PC-9 (cell line): ENCODE measurements at regions not wholly inside any gene's neighbourhood (a gene's known extent, or its start where the extent isn't known, plus 50 kb on each side); places are given as distances from the start of the nearest gene placed in this dataset.
"Not testable (repeated sequence)": the region's sequence is repeated elsewhere in the genome, so short reads cannot be mapped to it uniquely, and the experiment has no call there.

ENCODE experiments used
- BruUV-seq: library from RNA; stranded (reverse); fragments of 400-500 nt; replicated peaks from 2 replicates; lab custom pipeline; 2021; lab: Mats Ljungman, UMichigan
- CTCF ChIA-PET: fragments of 300-600 bp; sonication (Branson Sonifier 250); formaldehyde crosslinking; loops from one replicate; lab custom pipeline; 2022; ENCODE audit warnings: antibody characterized with exemption; lab: Charles Lee
- POLR2A ChIA-PET: fragments of 300-600 bp; sonication (Branson Sonifier 250); formaldehyde crosslinking; loops from one replicate; lab custom pipeline; 2022; ENCODE audit warnings: antibody characterized with exemption; ENCODE audit not compliant: unreplicated experiment; lab: Charles Lee
- DNase-seq, 2 experiments: peaks; one replicate each; pipeline versions ENCODE4 v3.0.0 to v3.0.0-alpha.2; 2015 to 2022; ENCODE audit warnings: mixed read lengths in 1 of 2
- H2AFZ ChIP-seq: fragments of 200-600 bp; sonication (generic); 2 replicates; pipeline ENCODE4 v1.8.1; 2017; ENCODE audit warnings: antibody characterized with exemption
- H3F3A ChIP-seq: fragments of 200-600 bp; sonication (generic); 2 replicates; pipeline ENCODE4 v1.8.1; 2017; ENCODE audit warnings: antibody characterized with exemption, mild to moderate bottlenecking, low read depth; ENCODE audit not compliant: insufficient read depth
- H3K27ac ChIP-seq: fragments of 200-600 bp; sonication (generic); 2 replicates; pipeline ENCODE4 v1.6.1; 2016; ENCODE audit warnings: mixed run types
- H3K27me3 ChIP-seq: fragments of 200-600 bp; sonication (generic); 2 replicates; pipeline ENCODE4 v1.6.1; 2016; ENCODE audit warnings: low read depth, mixed run types; ENCODE audit not compliant: insufficient read depth
- H3K36me3 ChIP-seq: fragments of 200-600 bp; sonication (generic); 2 replicates; pipeline ENCODE4 v1.6.1; 2016; ENCODE audit warnings: low read depth, mixed run types
- H3K4me1 ChIP-seq: fragments of 200-600 bp; sonication (generic); replicated peaks from 2 replicates; pipeline ENCODE4 v1.6.1; 2016; ENCODE audit warnings: mixed run types; ENCODE audit not compliant: insufficient read depth
- H3K4me2 ChIP-seq: fragments of 200-600 bp; sonication (generic); 2 replicates; pipeline ENCODE4 v1.6.1; 2017; ENCODE audit warnings: mixed run types
- H3K4me3 ChIP-seq: fragments of 200-600 bp; sonication (generic); 2 replicates; pipeline ENCODE4 v1.6.1; 2016; ENCODE audit warnings: mixed run types
- H3K79me2 ChIP-seq: fragments of 200-600 bp; sonication (generic); 2 replicates; pipeline ENCODE4 v1.6.1; 2017; ENCODE audit warnings: low read depth, mixed run types
- H3K9me2 ChIP-seq: fragments of 200-600 bp; sonication (generic); 2 replicates; pipeline ENCODE4 v1.8.1; 2017; ENCODE audit warnings: mild to moderate bottlenecking; ENCODE audit not compliant: insufficient read depth
- H3K9me3 ChIP-seq: fragments of 200-600 bp; sonication (generic); 2 replicates; pipeline ENCODE4 v1.8.1; 2016; ENCODE audit warnings: low read depth; ENCODE audit not compliant: insufficient read depth
- H4K20me1 ChIP-seq: fragments of 200-600 bp; sonication (generic); 2 replicates; pipeline ENCODE4 v1.8.1; 2017; ENCODE audit not compliant: insufficient read depth
- EZH2 ChIP-seq: fragments of 200-600 bp; sonication (generic); IDR thresholded peaks from 2 replicates; pipeline ENCODE4 v1.8.0; 2017; ENCODE audit warnings: antibody characterized with exemption, low read depth
- intact Hi-C: fragments of 100-400 bp; cut with micrococcal nuclease; formaldehyde crosslinking; loops from one replicate; pipeline ENCODE4 v1.10.0; 2022; ENCODE audit not compliant: unreplicated experiment
- TF ChIP-seq, protein P1 (sequence below): fragments of 200-600 bp; sonication (generic); conservative IDR thresholded peaks from 2 replicates; pipeline ENCODE4 v1.6.1; 2017; ENCODE audit warnings: mixed run types, antibody characterized with exemption, mild to moderate bottlenecking, moderate library complexity

DNA sequence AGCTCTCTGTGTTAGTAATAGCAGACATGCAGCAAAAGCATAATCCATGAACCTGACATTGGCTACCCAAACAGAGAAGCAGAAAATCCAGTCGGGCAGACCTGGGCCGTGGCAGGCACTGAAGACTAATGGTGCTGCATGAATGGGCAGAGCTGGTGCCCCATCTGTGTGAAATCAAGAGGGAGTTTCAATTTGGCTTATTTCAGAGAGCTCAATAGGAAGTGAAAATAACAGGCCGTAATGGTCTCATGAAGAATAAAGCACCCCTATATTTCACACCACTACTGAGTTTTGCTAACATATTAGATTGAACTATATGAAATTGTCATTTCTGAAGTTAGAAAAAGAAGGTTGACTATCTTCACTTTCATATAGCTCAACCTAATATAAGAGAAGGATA is 149.7 kb downstream of the ENC1 start:
- Histone ChIP-seq H3K4me1 (no peaks in the 10 kb centered on the region), H4K20me1 (no peaks in the 10 kb centered on the region), H3K79me2 (no peaks in the 10 kb centered on the region), H2AFZ (no peak overlapping the region), H3F3A (no peaks in the 10 kb centered on the region), H3K9me2 (no peaks in the 10 kb centered on the region), H3K9me3 (no peaks in the 10 kb centered on the region), H3K4me2 (no peak overlapping the region), H3K36me3 (no peaks in the 10 kb centered on the region), H3K27me3 (no peaks in the 10 kb centered on the region), H3K4me3 (no peak overlapping the region), H3K27ac (no peak overlapping the region)
- DNase-seq: peak in 1 of 2 experiments; percentile 3
- ChIA-PET POLR2A (interaction anchor here (0.6 kb wide), 1 partner anchor 23 kb away, joined by 3 read pairs; no protein-coding TSS in a partner anchor), CTCF (no interaction called here)
- intact Hi-C loops: no loop called here
- no peak for TF ChIP-seq EZH2
- TF ChIP-seq, protein P1, sequence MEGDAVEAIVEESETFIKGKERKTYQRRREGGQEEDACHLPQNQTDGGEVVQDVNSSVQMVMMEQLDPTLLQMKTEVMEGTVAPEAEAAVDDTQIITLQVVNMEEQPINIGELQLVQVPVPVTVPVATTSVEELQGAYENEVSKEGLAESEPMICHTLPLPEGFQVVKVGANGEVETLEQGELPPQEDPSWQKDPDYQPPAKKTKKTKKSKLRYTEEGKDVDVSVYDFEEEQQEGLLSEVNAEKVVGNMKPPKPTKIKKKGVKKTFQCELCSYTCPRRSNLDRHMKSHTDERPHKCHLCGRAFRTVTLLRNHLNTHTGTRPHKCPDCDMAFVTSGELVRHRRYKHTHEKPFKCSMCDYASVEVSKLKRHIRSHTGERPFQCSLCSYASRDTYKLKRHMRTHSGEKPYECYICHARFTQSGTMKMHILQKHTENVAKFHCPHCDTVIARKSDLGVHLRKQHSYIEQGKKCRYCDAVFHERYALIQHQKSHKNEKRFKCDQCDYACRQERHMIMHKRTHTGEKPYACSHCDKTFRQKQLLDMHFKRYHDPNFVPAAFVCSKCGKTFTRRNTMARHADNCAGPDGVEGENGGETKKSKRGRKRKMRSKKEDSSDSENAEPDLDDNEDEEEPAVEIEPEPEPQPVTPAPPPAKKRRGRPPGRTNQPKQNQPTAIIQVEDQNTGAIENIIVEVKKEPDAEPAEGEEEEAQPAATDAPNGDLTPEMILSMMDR: no peak
- BruUV-seq: no TSS peak

DNA sequence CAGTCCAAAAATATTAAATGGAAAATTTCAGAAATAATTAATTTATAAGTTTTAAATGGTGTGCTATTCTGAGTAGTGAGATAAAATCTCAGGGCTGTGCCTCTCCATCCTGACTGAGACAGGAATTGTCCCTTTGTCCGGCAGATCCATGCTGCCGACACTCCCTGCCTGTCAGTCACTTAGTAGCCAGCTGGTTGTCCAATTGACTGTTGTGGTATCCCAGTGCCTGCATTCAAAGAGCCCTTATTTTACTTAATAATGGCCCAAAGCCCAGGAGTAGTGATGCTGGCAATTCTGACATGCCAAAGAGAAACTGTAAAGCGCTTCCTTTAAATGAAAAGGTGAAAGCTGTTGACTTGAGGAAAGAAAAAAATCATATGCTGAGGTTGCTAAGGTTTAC is 157.5 kb downstream of the ENC1 start:
- no peaks in the 10 kb centered on the region for H3K9me3 ChIP-seq
- H3K4me2 ChIP-seq: no peak overlapping the region
- H2AFZ ChIP-seq: no peak overlapping the region
- no peak overlapping the region for H3K4me3 ChIP-seq
- no TSS peak for BruUV-seq
- no peaks in the 10 kb centered on the region for H3K79me2 ChIP-seq
- no peaks in the 10 kb centered on the region for H3K27me3 ChIP-seq
- POLR2A ChIA-PET: no interaction called here
- TF ChIP-seq, protein P1: no peak
- no peak for TF ChIP-seq EZH2
- CTCF ChIA-PET: no interaction called here
- no peak overlapping the region for H3K27ac ChIP-seq
- no peaks in the 10 kb centered on the region for H3K4me1 ChIP-seq
- no peaks in the 10 kb centered on the region for H3F3A ChIP-seq
- no peak for DNase-seq
- intact Hi-C loops: no loop called here
- no peaks in the 10 kb centered on the region for H3K36me3 ChIP-seq
- no peaks in the 10 kb centered on the region for H4K20me1 ChIP-seq
- no peaks in the 10 kb centered on the region for H3K9me2 ChIP-seq

DNA sequence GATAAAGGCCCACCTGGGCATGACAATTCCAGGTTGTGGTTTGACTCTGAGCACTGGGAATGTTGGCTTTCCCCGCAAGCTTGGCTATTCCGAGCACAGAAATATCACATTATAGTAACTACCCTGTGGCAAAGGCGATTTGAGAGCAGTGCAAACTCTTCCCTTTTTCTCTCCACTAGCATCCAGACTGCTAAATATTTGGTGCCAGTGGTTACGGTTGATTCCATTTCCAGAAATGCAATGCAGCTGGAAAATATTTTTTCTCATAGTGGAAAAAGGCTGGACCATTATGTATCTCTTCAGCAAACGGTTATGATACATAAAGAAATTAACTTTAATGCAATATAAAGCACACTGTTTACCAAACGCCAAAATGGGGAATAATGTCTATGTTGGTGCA is 158.0 kb downstream of the ENC1 start:
- Histone ChIP-seq H3K27me3 (no peaks in the 10 kb centered on the region), H3K79me2 (no peaks in the 10 kb centered on the region), H3F3A (no peaks in the 10 kb centered on the region), H3K4me1 (no peaks in the 10 kb centered on the region), H3K4me3 (no peak overlapping the region), H3K4me2 (no peak overlapping the region), H3K27ac (no peak overlapping the region), H2AFZ (no peak overlapping the region), H3K9me3 (no peaks in the 10 kb centered on the region), H4K20me1 (no peaks in the 10 kb centered on the region), H3K36me3 (no peaks in the 10 kb centered on the region), H3K9me2 (no peaks in the 10 kb centered on the region)
- intact Hi-C loops: no loop called here
- no peak for DNase-seq
- ChIA-PET CTCF (no interaction called here), POLR2A (no interaction called here)
- no peak for TF ChIP-seq EZH2
- TF ChIP-seq, protein P1: no peak
- BruUV-seq: no TSS peak

DNA sequence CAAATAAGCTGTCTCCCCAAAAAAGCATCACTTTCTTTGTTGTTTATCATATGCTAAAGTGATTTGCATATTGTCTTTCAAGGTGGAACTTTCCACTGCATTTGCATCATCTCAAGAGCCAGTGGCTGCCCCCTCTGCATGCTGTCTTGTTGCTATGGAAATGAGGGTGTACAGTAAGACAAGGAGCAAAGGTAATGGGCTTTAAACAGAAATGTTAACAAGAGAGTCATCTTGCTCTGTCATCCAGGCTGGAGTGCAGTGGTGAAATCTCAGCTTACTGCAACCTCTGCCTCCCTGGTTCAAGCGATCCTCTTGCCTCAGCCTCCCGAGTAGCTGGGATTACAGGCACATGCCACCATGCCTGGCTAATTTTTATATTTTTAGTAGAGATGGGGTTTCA is 159.2 kb downstream of the ENC1 start:
- H3K9me2 ChIP-seq, H4K20me1 ChIP-seq, DNase-seq, intact Hi-C loops, BruUV-seq, H3F3A ChIP-seq, H3K4me1 ChIP-seq, H3K79me2 ChIP-seq, H3K27me3 ChIP-seq, H3K4me2 ChIP-seq, H2AFZ ChIP-seq, H3K36me3 ChIP-seq, H3K9me3 ChIP-seq, H3K4me3 ChIP-seq, H3K27ac ChIP-seq: not testable (repeated sequence)
- ChIA-PET CTCF (interaction anchor here (0.6 kb wide), 1 partner anchor 214 kb away, joined by 6 read pairs; no protein-coding TSS in a partner anchor), POLR2A (interaction anchor here (0.8 kb wide), 1 partner anchor 466 kb away, joined by 4 read pairs; no protein-coding TSS in a partner anchor)
